ENCODE measurements at regions not wholly inside any gene's neighbourhood (a gene's known extent, or its start where the extent isn't known, plus 50 kb on each side); places are given as distances from the start of the nearest gene placed in this dataset.

DNA sequence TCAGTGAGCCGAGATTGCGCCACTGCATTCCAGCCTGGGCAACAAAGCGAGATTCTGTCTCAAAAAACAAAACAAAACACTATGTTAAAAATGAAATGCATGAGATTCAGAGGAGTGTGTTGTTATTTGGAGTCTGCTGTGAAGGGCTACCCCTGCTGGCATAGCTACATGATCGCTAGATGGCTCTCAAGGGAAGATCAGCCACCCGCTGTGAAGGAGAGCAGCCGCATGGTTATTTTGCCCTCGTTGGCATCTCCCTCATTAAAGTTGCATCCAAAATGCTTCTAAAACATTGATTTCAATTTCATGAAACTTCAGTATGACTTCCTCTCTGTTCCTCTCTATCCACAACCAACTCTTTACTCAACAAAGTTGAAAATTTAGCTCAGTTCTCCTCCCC lies 54.8 kb upstream of the NDUFV2 start:
- TF ChIP-seq POLR2AphosphoS5 (IDR thresholded peaks at IDR 0.05; ENCODE audit: low read depth, low read length) (no peak), TCF7L2 (IDR thresholded peaks at IDR 0.05; ENCODE audit: low read depth, low read length) (no peak)
- TF ChIP-seq, protein P1, sequence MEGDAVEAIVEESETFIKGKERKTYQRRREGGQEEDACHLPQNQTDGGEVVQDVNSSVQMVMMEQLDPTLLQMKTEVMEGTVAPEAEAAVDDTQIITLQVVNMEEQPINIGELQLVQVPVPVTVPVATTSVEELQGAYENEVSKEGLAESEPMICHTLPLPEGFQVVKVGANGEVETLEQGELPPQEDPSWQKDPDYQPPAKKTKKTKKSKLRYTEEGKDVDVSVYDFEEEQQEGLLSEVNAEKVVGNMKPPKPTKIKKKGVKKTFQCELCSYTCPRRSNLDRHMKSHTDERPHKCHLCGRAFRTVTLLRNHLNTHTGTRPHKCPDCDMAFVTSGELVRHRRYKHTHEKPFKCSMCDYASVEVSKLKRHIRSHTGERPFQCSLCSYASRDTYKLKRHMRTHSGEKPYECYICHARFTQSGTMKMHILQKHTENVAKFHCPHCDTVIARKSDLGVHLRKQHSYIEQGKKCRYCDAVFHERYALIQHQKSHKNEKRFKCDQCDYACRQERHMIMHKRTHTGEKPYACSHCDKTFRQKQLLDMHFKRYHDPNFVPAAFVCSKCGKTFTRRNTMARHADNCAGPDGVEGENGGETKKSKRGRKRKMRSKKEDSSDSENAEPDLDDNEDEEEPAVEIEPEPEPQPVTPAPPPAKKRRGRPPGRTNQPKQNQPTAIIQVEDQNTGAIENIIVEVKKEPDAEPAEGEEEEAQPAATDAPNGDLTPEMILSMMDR (IDR thresholded peaks at IDR 0.05): no peak
- TF ChIP-seq, protein P2, sequence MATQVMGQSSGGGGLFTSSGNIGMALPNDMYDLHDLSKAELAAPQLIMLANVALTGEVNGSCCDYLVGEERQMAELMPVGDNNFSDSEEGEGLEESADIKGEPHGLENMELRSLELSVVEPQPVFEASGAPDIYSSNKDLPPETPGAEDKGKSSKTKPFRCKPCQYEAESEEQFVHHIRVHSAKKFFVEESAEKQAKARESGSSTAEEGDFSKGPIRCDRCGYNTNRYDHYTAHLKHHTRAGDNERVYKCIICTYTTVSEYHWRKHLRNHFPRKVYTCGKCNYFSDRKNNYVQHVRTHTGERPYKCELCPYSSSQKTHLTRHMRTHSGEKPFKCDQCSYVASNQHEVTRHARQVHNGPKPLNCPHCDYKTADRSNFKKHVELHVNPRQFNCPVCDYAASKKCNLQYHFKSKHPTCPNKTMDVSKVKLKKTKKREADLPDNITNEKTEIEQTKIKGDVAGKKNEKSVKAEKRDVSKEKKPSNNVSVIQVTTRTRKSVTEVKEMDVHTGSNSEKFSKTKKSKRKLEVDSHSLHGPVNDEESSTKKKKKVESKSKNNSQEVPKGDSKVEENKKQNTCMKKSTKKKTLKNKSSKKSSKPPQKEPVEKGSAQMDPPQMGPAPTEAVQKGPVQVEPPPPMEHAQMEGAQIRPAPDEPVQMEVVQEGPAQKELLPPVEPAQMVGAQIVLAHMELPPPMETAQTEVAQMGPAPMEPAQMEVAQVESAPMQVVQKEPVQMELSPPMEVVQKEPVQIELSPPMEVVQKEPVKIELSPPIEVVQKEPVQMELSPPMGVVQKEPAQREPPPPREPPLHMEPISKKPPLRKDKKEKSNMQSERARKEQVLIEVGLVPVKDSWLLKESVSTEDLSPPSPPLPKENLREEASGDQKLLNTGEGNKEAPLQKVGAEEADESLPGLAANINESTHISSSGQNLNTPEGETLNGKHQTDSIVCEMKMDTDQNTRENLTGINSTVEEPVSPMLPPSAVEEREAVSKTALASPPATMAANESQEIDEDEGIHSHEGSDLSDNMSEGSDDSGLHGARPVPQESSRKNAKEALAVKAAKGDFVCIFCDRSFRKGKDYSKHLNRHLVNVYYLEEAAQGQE (IDR thresholded peaks at IDR 0.05; ENCODE audit: insufficient read depth in 1 of 2, low read depth in 2 of 2, low read length in 1 of 2): no peak

Data from Panc1 (cell line).